ENCODE measurements at regions not wholly inside any gene's neighbourhood (a gene's known extent, or its start where the extent isn't known, plus 50 kb on each side); places are given as distances from the start of the nearest gene placed in this dataset.

DNA sequence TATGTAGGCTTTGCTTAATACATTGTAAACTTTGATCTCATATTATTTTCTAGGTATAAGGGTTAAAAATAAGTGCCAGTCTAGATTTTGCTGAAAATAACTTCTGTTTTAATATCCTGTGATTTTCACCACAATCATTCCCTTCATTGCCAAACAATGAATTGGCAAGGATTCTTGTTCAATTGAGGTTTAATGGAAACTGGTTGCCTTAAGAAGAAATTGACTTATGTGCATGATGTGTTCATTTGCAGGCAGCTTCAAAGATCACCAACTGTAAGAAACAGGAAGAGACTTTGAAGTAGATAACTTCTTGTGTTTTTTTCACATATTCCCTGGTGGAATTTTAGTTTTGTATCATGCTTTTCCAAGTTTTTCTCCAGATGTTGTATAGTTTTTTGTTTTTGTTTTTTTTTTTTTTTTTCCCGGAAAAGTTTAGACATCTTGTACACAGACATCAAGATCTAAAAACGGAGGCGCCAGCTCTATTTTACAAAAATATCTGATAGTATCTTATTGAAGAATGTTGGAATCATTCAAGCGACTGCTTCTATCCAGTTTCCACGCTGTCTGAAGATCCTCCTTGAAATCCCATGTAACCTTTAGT, 108.3 kb downstream of the POSTN start:
- TF ChIP-seq, protein P1, sequence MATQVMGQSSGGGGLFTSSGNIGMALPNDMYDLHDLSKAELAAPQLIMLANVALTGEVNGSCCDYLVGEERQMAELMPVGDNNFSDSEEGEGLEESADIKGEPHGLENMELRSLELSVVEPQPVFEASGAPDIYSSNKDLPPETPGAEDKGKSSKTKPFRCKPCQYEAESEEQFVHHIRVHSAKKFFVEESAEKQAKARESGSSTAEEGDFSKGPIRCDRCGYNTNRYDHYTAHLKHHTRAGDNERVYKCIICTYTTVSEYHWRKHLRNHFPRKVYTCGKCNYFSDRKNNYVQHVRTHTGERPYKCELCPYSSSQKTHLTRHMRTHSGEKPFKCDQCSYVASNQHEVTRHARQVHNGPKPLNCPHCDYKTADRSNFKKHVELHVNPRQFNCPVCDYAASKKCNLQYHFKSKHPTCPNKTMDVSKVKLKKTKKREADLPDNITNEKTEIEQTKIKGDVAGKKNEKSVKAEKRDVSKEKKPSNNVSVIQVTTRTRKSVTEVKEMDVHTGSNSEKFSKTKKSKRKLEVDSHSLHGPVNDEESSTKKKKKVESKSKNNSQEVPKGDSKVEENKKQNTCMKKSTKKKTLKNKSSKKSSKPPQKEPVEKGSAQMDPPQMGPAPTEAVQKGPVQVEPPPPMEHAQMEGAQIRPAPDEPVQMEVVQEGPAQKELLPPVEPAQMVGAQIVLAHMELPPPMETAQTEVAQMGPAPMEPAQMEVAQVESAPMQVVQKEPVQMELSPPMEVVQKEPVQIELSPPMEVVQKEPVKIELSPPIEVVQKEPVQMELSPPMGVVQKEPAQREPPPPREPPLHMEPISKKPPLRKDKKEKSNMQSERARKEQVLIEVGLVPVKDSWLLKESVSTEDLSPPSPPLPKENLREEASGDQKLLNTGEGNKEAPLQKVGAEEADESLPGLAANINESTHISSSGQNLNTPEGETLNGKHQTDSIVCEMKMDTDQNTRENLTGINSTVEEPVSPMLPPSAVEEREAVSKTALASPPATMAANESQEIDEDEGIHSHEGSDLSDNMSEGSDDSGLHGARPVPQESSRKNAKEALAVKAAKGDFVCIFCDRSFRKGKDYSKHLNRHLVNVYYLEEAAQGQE (IDR thresholded peaks at IDR 0.05; ENCODE audit: low read depth): no peak
- TF ChIP-seq TAF1 (IDR thresholded peaks at IDR 0.05; ENCODE audit: low read depth): no peak
- TF ChIP-seq NFIC (IDR thresholded peaks at IDR 0.05): no peak
- TF ChIP-seq FOXM1 (IDR thresholded peaks at IDR 0.05; ENCODE audit: borderline replicate concordance, low read depth): no peak
- no peak for TF ChIP-seq CEBPB (IDR thresholded peaks at IDR 0.05)
- TF ChIP-seq EP300 (IDR thresholded peaks at IDR 0.05; ENCODE audit: borderline replicate concordance): no peak
- no peak for TF ChIP-seq TCF12 (IDR thresholded peaks at IDR 0.05; ENCODE audit: low read depth)
- no peak for TF ChIP-seq RAD21 (IDR thresholded peaks at IDR 0.05; ENCODE audit: low read depth)
- TF ChIP-seq, protein P2, sequence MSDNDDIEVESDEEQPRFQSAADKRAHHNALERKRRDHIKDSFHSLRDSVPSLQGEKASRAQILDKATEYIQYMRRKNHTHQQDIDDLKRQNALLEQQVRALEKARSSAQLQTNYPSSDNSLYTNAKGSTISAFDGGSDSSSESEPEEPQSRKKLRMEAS (IDR thresholded peaks at IDR 0.05): no peak

Measured in Ishikawa (cell line).